GM12865 (cell line): ENCODE measurements at regions not wholly inside any gene's neighbourhood (a gene's known extent, or its start where the extent isn't known, plus 50 kb on each side); places are given as distances from the start of the nearest gene placed in this dataset.

Experiments
- DNase-seq: peaks from one replicate; pipeline ENCODE4 v3.0.0; 2010; ENCODE audit warnings: low read depth
- H3K4me3 ChIP-seq: 2 replicates; pipeline ENCODE4 v1.5.1; 2011; ENCODE audit warnings: mild to moderate bottlenecking, low read depth, low read length, control low read depth
- CTCF ChIP-seq: IDR thresholded peaks from 2 replicates; pipeline ENCODE4 v1.5.1; 2011; ENCODE audit warnings: low read length, control low read depth, low read depth, inconsistent platforms; ENCODE audit not compliant: insufficient read depth; ENCODE audit errors: missing control alignments

- DNase-seq, result no peak
- TF ChIP-seq CTCF, result no peak
- H3K4me3 ChIP-seq, result no peak overlapping the region
Observed at GRCh38 chr19:28642787-28643683, 569.9 kb downstream of the UQCRFS1 start.

GRCh38 chr19:28641395-28641794 lies 571.6 kb downstream of the UQCRFS1 start:
- no peak for DNase-seq
- H3K4me3 ChIP-seq, result no peak overlapping the region
- TF ChIP-seq CTCF, result no peak

GRCh38 chr19:28640506-28640905 lies 572.4 kb downstream of the UQCRFS1 start:
- no peak for TF ChIP-seq CTCF
- H3K4me3 ChIP-seq, result no peak overlapping the region
- no peak for DNase-seq

GRCh38 chr19:28638445-28638844 lies 574.5 kb downstream of the UQCRFS1 start:
- H3K4me3 ChIP-seq, result no peak overlapping the region
- DNase-seq, result no peak
- TF ChIP-seq CTCF, result no peak

- no peak for DNase-seq
- no peak for TF ChIP-seq CTCF
- H3K4me3 ChIP-seq, result no peak overlapping the region
Observed at GRCh38 chr19:28636706-28637105, 576.2 kb downstream of the UQCRFS1 start.

GRCh38 chr19:28636016-28636629 lies 576.8 kb downstream of the UQCRFS1 start:
- no peak for TF ChIP-seq CTCF
- no peak overlapping the region for H3K4me3 ChIP-seq
- DNase-seq, result no peak
